ENCODE measurements at regions not wholly inside any gene's neighbourhood (a gene's known extent, or its start where the extent isn't known, plus 50 kb on each side); places are given as distances from the start of the nearest gene placed in this dataset.

DNA sequence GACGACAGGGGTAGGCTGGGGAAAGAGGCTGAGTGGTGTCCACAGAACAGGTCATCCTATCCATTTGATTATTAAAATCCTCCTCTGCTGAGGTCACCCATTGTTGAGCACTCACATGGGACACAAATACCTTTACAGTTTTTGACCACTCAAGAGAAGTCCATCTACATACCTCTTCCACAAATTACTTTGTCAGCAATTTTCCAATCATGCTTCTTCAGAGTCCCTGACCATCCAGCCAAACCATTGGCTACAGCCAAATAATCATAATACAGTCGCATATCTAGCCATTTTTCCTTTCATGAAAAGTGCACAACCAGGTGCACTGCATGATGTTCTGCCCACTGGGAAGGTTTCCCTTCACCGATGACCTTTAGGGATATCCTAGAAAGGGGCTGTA lies 407.4 kb downstream of the TEX13C start:
- POLR2A ChIA-PET = no interaction called here

DNA sequence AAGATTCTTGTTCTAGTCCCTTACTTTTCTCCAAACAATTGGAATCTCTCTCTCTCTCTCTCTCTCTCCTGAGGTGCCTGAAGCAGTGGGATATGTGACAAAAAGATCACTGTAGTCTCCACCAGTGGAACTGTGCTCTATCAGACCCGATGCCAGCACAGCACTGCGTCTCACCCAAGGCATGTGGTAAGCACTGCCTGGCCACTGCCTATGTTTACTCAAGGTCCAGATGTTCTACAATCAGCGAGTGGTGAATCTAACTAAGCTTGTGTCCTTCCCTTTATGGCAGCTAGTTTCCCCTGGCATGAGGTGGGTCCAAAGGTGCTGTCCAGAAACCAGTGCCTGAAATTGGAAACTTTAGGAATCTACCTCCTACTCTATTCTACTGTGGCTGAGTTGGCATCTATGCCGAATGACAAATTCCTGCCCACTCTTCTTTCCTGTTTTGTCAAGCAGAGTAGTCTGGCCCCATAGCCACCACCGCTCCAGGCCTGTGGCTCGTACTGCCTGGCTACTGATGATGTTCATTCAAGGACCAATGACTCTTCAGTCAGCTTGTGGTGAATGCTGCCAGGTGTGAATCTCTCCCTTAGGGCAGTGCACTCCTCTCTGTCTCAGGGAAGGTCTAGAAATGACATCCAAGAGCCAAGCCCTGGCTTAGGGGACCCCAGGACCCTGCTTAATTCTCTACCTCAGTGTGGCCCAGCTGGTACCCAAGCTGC lies 416.5 kb downstream of the TEX13C start:
- H3K4me3 ChIP-seq (ENCODE audit: control insufficient read depth in 1 of 7, extremely low read depth in 1 of 7, insufficient read depth in 4 of 7, low read depth in 2 of 7, low read length in 6 of 7) = no peak overlapping the region
- no peak for DNase-seq
- POLR2A ChIA-PET = no interaction called here
- WGBS (ENCODE audit: insufficient coverage) = 96% methylated on average over 6 of the region's 6 CpGs
- H3K9me3 ChIP-seq (ENCODE audit: control extremely low read depth in 1 of 5, control insufficient read depth in 4 of 5, insufficient read depth in 2 of 5, low read depth in 1 of 5, low read length in 4 of 5) = no peaks in the 10 kb centered on the region
- CTCF ChIA-PET = no interaction called here
- H3K4me1 ChIP-seq (ENCODE audit: control extremely low read depth in 1 of 4, control insufficient read depth in 4 of 4, insufficient read depth in 4 of 4, low read length in 3 of 4) = no peaks in the 10 kb centered on the region
- no peaks in the 10 kb centered on the region for H3K27me3 ChIP-seq (replicated peaks in 2 of 5; ENCODE audit: control insufficient read depth in 4 of 5, insufficient read depth in 5 of 5, low read length in 4 of 5)
- no peak overlapping the region for H3K27ac ChIP-seq (ENCODE audit: insufficient read depth in 1 of 2, low read depth in 1 of 2, low read length in 2 of 2, poor library complexity in 1 of 2, severe bottlenecking in 2 of 2)
- H3K36me3 ChIP-seq (ENCODE audit: control insufficient read depth in 4 of 4, insufficient read depth in 4 of 4, low read length in 3 of 4) = no peaks in the 10 kb centered on the region

More for the DNA sequence above, 407.4 kb downstream of the TEX13C start:
- CTCF ChIA-PET = no interaction called here
- 80% methylated on average over 2 of the region's 3 CpGs for WGBS (ENCODE audit: insufficient coverage)
- H3K4me1 ChIP-seq (ENCODE audit: control extremely low read depth in 1 of 4, control insufficient read depth in 4 of 4, insufficient read depth in 4 of 4, low read length in 3 of 4) = no peaks in the 10 kb centered on the region
- no peak overlapping the region for H3K4me3 ChIP-seq (ENCODE audit: control insufficient read depth in 1 of 7, extremely low read depth in 1 of 7, insufficient read depth in 4 of 7, low read depth in 2 of 7, low read length in 6 of 7)
- H3K27ac ChIP-seq (ENCODE audit: insufficient read depth in 1 of 2, low read depth in 1 of 2, low read length in 2 of 2, poor library complexity in 1 of 2, severe bottlenecking in 2 of 2) = no peak overlapping the region
- H3K27me3 ChIP-seq (replicated peaks in 2 of 5; ENCODE audit: control insufficient read depth in 4 of 5, insufficient read depth in 5 of 5, low read length in 4 of 5) = no peaks in the 10 kb centered on the region
- peaks cover 0 to 1% (median 0%) of the 10 kb centered on the region in 5 experiments for H3K9me3 ChIP-seq (ENCODE audit: control extremely low read depth in 1 of 5, control insufficient read depth in 4 of 5, insufficient read depth in 2 of 5, low read depth in 1 of 5, low read length in 4 of 5)
- no peak for DNase-seq
- no peaks in the 10 kb centered on the region for H3K36me3 ChIP-seq (ENCODE audit: control insufficient read depth in 4 of 4, insufficient read depth in 4 of 4, low read length in 3 of 4)

- POLR2A ChIA-PET = no interaction called here
- CTCF ChIA-PET = no interaction called here
- Histone ChIP-seq H3K27me3 (replicated peaks in 2 of 5; ENCODE audit: control insufficient read depth in 4 of 5, insufficient read depth in 5 of 5, low read length in 4 of 5) (no peaks in the 10 kb centered on the region), H3K9me3 (ENCODE audit: control extremely low read depth in 1 of 5, control insufficient read depth in 4 of 5, insufficient read depth in 2 of 5, low read depth in 1 of 5, low read length in 4 of 5) (no peaks in the 10 kb centered on the region), H3K27ac (ENCODE audit: insufficient read depth in 1 of 2, low read depth in 1 of 2, low read length in 2 of 2, poor library complexity in 1 of 2, severe bottlenecking in 2 of 2) (no peak overlapping the region), H3K4me3 (ENCODE audit: control insufficient read depth in 1 of 7, extremely low read depth in 1 of 7, insufficient read depth in 4 of 7, low read depth in 2 of 7, low read length in 6 of 7) (no peak overlapping the region), H3K36me3 (ENCODE audit: control insufficient read depth in 4 of 4, insufficient read depth in 4 of 4, low read length in 3 of 4) (no peaks in the 10 kb centered on the region), H3K4me1 (ENCODE audit: control extremely low read depth in 1 of 4, control insufficient read depth in 4 of 4, insufficient read depth in 4 of 4, low read length in 3 of 4) (no peaks in the 10 kb centered on the region)
- DNase-seq = no peak
These were observed 423.1 kb downstream of the TEX13C start for GRCh38 chrX:125742811-125743210.

- no peak for DNase-seq
- ChIA-PET POLR2A (no interaction called here), CTCF (no interaction called here)
- no peak overlapping the region for H3K27ac ChIP-seq (ENCODE audit: insufficient read depth in 1 of 2, low read depth in 1 of 2, low read length in 2 of 2, poor library complexity in 1 of 2, severe bottlenecking in 2 of 2)
- no peak overlapping the region for H3K4me3 ChIP-seq (ENCODE audit: control insufficient read depth in 1 of 7, extremely low read depth in 1 of 7, insufficient read depth in 4 of 7, low read depth in 2 of 7, low read length in 6 of 7)
- no peaks in the 10 kb centered on the region for H3K4me1 ChIP-seq (ENCODE audit: control extremely low read depth in 1 of 4, control insufficient read depth in 4 of 4, insufficient read depth in 4 of 4, low read length in 3 of 4)
- H3K27me3 ChIP-seq (replicated peaks in 2 of 5; ENCODE audit: control insufficient read depth in 4 of 5, insufficient read depth in 5 of 5, low read length in 4 of 5) = no peaks in the 10 kb centered on the region
- 56% methylated on average over 1 of the region's 3 CpGs for WGBS (ENCODE audit: insufficient coverage)
- no peaks in the 10 kb centered on the region for H3K9me3 ChIP-seq (ENCODE audit: control extremely low read depth in 1 of 5, control insufficient read depth in 4 of 5, insufficient read depth in 2 of 5, low read depth in 1 of 5, low read length in 4 of 5)
- no peaks in the 10 kb centered on the region for H3K36me3 ChIP-seq (ENCODE audit: control insufficient read depth in 4 of 4, insufficient read depth in 4 of 4, low read length in 3 of 4)
These were observed 421.2 kb downstream of the DCAF12L2 start for GRCh38 chrX:125744914-125745313.

DNA sequence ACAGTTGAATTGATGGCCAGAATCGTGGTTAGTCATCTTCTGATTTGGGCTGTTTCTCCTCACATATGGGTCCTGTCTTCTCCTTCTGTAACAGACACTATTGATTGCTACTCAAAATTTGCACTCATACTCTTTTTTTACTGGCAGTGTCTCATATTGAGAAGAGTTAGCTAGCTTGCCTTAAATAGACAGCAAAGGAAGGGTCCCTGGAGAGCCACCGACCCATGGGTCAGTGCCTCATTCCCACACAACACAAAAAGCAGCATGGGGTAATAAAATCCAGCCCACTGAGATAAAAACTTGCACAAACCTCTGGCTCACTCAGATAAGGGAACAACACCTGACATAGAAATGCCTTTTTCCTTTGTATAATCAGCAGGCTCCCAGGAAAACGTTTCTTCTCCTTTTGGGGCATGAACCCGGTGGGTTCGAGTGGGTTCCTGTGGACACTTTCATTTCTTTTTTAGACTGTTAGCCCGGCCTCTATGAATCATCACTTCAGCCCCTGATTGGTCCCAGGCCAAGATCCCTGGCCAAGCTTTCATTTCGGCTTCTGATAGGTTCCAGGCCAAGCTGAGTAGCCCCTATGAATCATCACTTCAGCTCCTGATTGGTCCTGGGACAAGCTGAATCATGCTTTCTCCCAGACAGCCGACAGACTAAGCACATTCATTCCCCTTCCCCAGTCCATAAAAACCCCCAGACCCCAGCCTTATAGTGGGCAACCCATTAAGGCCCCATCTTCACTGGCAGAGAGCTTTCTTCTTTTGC lies 408.1 kb downstream of the DCAF12L2 start:
- no peaks in the 10 kb centered on the region for H3K9me3 ChIP-seq (ENCODE audit: control extremely low read depth in 1 of 5, control insufficient read depth in 4 of 5, insufficient read depth in 2 of 5, low read depth in 1 of 5, low read length in 4 of 5)
- H3K4me3 ChIP-seq (ENCODE audit: control insufficient read depth in 1 of 7, extremely low read depth in 1 of 7, insufficient read depth in 4 of 7, low read depth in 2 of 7, low read length in 6 of 7) = no peak overlapping the region
- H3K4me1 ChIP-seq (ENCODE audit: control extremely low read depth in 1 of 4, control insufficient read depth in 4 of 4, insufficient read depth in 4 of 4, low read length in 3 of 4) = no peaks in the 10 kb centered on the region
- H3K27ac ChIP-seq (ENCODE audit: insufficient read depth in 1 of 2, low read depth in 1 of 2, low read length in 2 of 2, poor library complexity in 1 of 2, severe bottlenecking in 2 of 2) = no peak overlapping the region
- no peaks in the 10 kb centered on the region for H3K36me3 ChIP-seq (ENCODE audit: control insufficient read depth in 4 of 4, insufficient read depth in 4 of 4, low read length in 3 of 4)
- ChIA-PET POLR2A (no interaction called here), CTCF (no interaction called here)
- no peaks in the 10 kb centered on the region for H3K27me3 ChIP-seq (replicated peaks in 2 of 5; ENCODE audit: control insufficient read depth in 4 of 5, insufficient read depth in 5 of 5, low read length in 4 of 5)
- no peak for DNase-seq
- WGBS (ENCODE audit: insufficient coverage) = 76% methylated on average over 8 of the region's 8 CpGs

GRCh38 chrX:125758819-125759218 lies 407.3 kb downstream of the DCAF12L2 start:
- Histone ChIP-seq H3K27ac (ENCODE audit: insufficient read depth in 1 of 2, low read depth in 1 of 2, low read length in 2 of 2, poor library complexity in 1 of 2, severe bottlenecking in 2 of 2) (no peak overlapping the region), H3K4me3 (ENCODE audit: control insufficient read depth in 1 of 7, extremely low read depth in 1 of 7, insufficient read depth in 4 of 7, low read depth in 2 of 7, low read length in 6 of 7) (no peak overlapping the region), H3K27me3 (replicated peaks in 2 of 5; ENCODE audit: control insufficient read depth in 4 of 5, insufficient read depth in 5 of 5, low read length in 4 of 5) (no peaks in the 10 kb centered on the region), H3K4me1 (ENCODE audit: control extremely low read depth in 1 of 4, control insufficient read depth in 4 of 4, insufficient read depth in 4 of 4, low read length in 3 of 4) (no peaks in the 10 kb centered on the region), H3K9me3 (ENCODE audit: control extremely low read depth in 1 of 5, control insufficient read depth in 4 of 5, insufficient read depth in 2 of 5, low read depth in 1 of 5, low read length in 4 of 5) (no peaks in the 10 kb centered on the region), H3K36me3 (ENCODE audit: control insufficient read depth in 4 of 4, insufficient read depth in 4 of 4, low read length in 3 of 4) (no peaks in the 10 kb centered on the region)
- POLR2A ChIA-PET = no interaction called here
- WGBS (ENCODE audit: insufficient coverage) = no CpG with 5 or more reads among the region's 2 CpGs
- CTCF ChIA-PET = no interaction called here
- DNase-seq = no peak

- ChIA-PET POLR2A (no interaction called here), CTCF (no interaction called here)
- Histone ChIP-seq H3K4me3 (ENCODE audit: control insufficient read depth in 1 of 7, extremely low read depth in 1 of 7, insufficient read depth in 4 of 7, low read depth in 2 of 7, low read length in 6 of 7) (no peak overlapping the region), H3K27me3 (replicated peaks in 2 of 5; ENCODE audit: control insufficient read depth in 4 of 5, insufficient read depth in 5 of 5, low read length in 4 of 5) (no peaks in the 10 kb centered on the region), H3K36me3 (ENCODE audit: control insufficient read depth in 4 of 4, insufficient read depth in 4 of 4, low read length in 3 of 4) (no peaks in the 10 kb centered on the region), H3K4me1 (ENCODE audit: control extremely low read depth in 1 of 4, control insufficient read depth in 4 of 4, insufficient read depth in 4 of 4, low read length in 3 of 4) (no peaks in the 10 kb centered on the region), H3K27ac (ENCODE audit: insufficient read depth in 1 of 2, low read depth in 1 of 2, low read length in 2 of 2, poor library complexity in 1 of 2, severe bottlenecking in 2 of 2) (no peak overlapping the region), H3K9me3 (ENCODE audit: control extremely low read depth in 1 of 5, control insufficient read depth in 4 of 5, insufficient read depth in 2 of 5, low read depth in 1 of 5, low read length in 4 of 5) (peaks cover 0 to 1% (median 0%) of the 10 kb centered on the region in 5 experiments)
- no CpG with 5 or more reads among the region's 1 CpG for WGBS (ENCODE audit: insufficient coverage)
- no peak for DNase-seq
These were observed 403.1 kb downstream of the DCAF12L2 start for GRCh38 chrX:125762954-125763353.
